HepG2 (cell line): ENCODE measurements at regions not wholly inside any gene's neighbourhood (a gene's known extent, or its start where the extent isn't known, plus 50 kb on each side); places are given as distances from the start of the nearest gene placed in this dataset.

Experiments
- ATAC-seq: fragments of 200-7000 bp; cut with Tn5 transposase; 3 replicates; pipeline ENCODE4 v1.9.1; 2020; ENCODE audit warnings: mild to moderate bottlenecking, moderate library complexity
- BruUV-seq: library from RNA; stranded (reverse); fragments of 400-500 nt; replicated peaks from 2 replicates; lab custom pipeline; 2021; lab: Mats Ljungman, UMichigan
- CTCF ChIA-PET: fragments of 300-600 bp; formaldehyde crosslinking; extraction: SDS; loops from one replicate; lab custom pipeline; 2021; ENCODE audit warnings: low total read pairs, inconsistent platforms, low intra/inter-chr PET ratio; lab: Yijun Ruan, JAX
- POLR2A ChIA-PET: fragments of 350-600 bp; sonication (Branson Sonifier 250); formaldehyde crosslinking; loops from one replicate; lab custom pipeline; 2020; ENCODE audit warnings: antibody characterized with exemption, inconsistent platforms; lab: Yijun Ruan, JAX
- DNase-seq: peaks from one replicate; pipeline ENCODE4 v3.0.0-alpha.2; 2015; ENCODE audit warnings: low spot score
- FAIRE-seq: peaks from 3 replicates; lab custom pipeline; 2011; peaks lifted over from hg19 to GRCh38; lab: Jason Lieb, UNC
- H2AFZ ChIP-seq: one replicate; pipeline ENCODE4 v1.6.1; 2011; ENCODE audit warnings: low read length, inconsistent platforms
- H3K27ac ChIP-seq: fragments of 300-600 bp; 3 replicates; pipeline ENCODE4 v1.8.0; 2011; ENCODE audit warnings: mixed run types, mild to moderate bottlenecking, mixed read lengths, low read length, inconsistent platforms; ENCODE audit not compliant: insufficient read depth; ENCODE audit errors: extremely low read length
- H3K27me3 ChIP-seq, 2 experiments: fragments of 200-600 bp in 1 of 2; 2 replicates in 1 of 2; 3 replicates in 1 of 2; pipeline versions ENCODE4 v1.6.0 to v1.8.0; 2011; ENCODE audit warnings: low read length in 2 of 2, mild to moderate bottlenecking in 2 of 2, moderate library complexity in 2 of 2, inconsistent platforms in 1 of 2; ENCODE audit not compliant: insufficient read depth in 2 of 2, control insufficient read depth in 1 of 2
- H3K36me3 ChIP-seq, 2 experiments: fragments of 200-600 bp in 1 of 2; replicated peaks in 1 of 2; 2 replicates in 1 of 2; 3 replicates in 1 of 2; pipeline versions ENCODE4 v1.5.1 to v1.8.0; 2011; ENCODE audit warnings: low read length in 2 of 2, inconsistent platforms in 1 of 2; ENCODE audit not compliant: insufficient read depth in 2 of 2, control insufficient read depth in 1 of 2
- H3K4me1 ChIP-seq: 2 replicates; pipeline ENCODE4 v1.5.1; 2012; ENCODE audit warnings: low read length, inconsistent platforms; ENCODE audit not compliant: insufficient read depth
- H3K4me2 ChIP-seq: 2 replicates; pipeline ENCODE4 v1.6.0; 2011; ENCODE audit warnings: low read depth, low read length, inconsistent platforms
- H3K4me3 ChIP-seq, 3 experiments: fragments of 200-600 bp in 1 of 3; sonication (generic), shearing (Covaris generic) in 1 of 3; replicated peaks in 1 of 3; 2 replicates each; pipeline ENCODE4 v1.5.1; 2011 to 2016; ENCODE audit warnings: low read length in 3 of 3, inconsistent platforms in 2 of 3, low read depth in 2 of 3, mild to moderate bottlenecking in 2 of 3, control low read depth in 1 of 3, mixed read lengths in 1 of 3; ENCODE audit not compliant: insufficient read depth in 1 of 3
- H3K79me2 ChIP-seq: one replicate; pipeline ENCODE4 v1.6.1; 2011; ENCODE audit warnings: low read length, inconsistent platforms; ENCODE audit not compliant: insufficient read depth
- H3K9ac ChIP-seq: 2 replicates; pipeline ENCODE4 v1.6.0; 2011; ENCODE audit warnings: mild to moderate bottlenecking, low read depth, low read length, inconsistent platforms; ENCODE audit not compliant: insufficient read depth
- H3K9me3 ChIP-seq: 2 replicates; pipeline ENCODE4 v1.5.1; 2012; ENCODE audit warnings: mild to moderate bottlenecking, low read length
- H4K20me1 ChIP-seq: 2 replicates; pipeline ENCODE4 v1.6.0; 2011; ENCODE audit warnings: inconsistent platforms, mild to moderate bottlenecking, low read length, moderate library complexity; ENCODE audit not compliant: insufficient read depth
- ARNT ChIP-seq: fragments of 450-650 bp; IDR thresholded peaks from 2 replicates; pipeline ENCODE4 v1.6.1; 2017
- ELF4 ChIP-seq: sonication (generic); formaldehyde crosslinking; IDR thresholded peaks from 2 replicates; pipeline ENCODE4 v1.5.0; 2020; ENCODE audit warnings: missing genetic modification reagents, mild to moderate bottlenecking, moderate library complexity, borderline replicate concordance
- FOXA3 ChIP-seq: IDR thresholded peaks from 2 replicates; pipeline ENCODE4 v1.6.1; 2016; ENCODE audit warnings: missing genetic modification reagents, missing compliant biosample characterization
- HOMEZ ChIP-seq: IDR thresholded peaks from 2 replicates; pipeline ENCODE4 v1.6.1; 2016; ENCODE audit warnings: low read depth
- MXI1 ChIP-seq: IDR thresholded peaks from 3 replicates; pipeline ENCODE4 v1.6.1; 2012; ENCODE audit warnings: low read depth, low read length, inconsistent platforms, borderline replicate concordance
- PBX2 ChIP-seq: IDR thresholded peaks from 2 replicates; pipeline ENCODE4 v1.6.1; 2016; ENCODE audit warnings: control low read depth
- SNAPC5 ChIP-seq: sonication (generic); formaldehyde crosslinking; IDR thresholded peaks from 2 replicates; pipeline ENCODE4 v1.8.1; 2023; ENCODE audit warnings: mild to moderate bottlenecking, missing genetic modification reagents, borderline replicate concordance
- TAF15 ChIP-seq: fragments of 200-400 bp; formaldehyde crosslinking; IDR thresholded peaks from one replicate; pipeline ENCODE4 v1.6.1; 2018; ENCODE audit warnings: mild to moderate bottlenecking, low read depth, low read length; ENCODE audit not compliant: poor library complexity, severe bottlenecking
- TFAP4 ChIP-seq: sonication (generic); IDR thresholded peaks from 2 replicates; pipeline ENCODE4 v1.6.1; 2016; ENCODE audit warnings: low read depth, borderline replicate concordance
- TMF1 ChIP-seq: sonication (generic); formaldehyde crosslinking; IDR thresholded peaks from 2 replicates; pipeline ENCODE4 v1.8.1; 2022; ENCODE audit warnings: low read depth, missing genetic modification reagents
- ZBTB34 ChIP-seq: sonication (generic); formaldehyde crosslinking; IDR thresholded peaks from 2 replicates; pipeline ENCODE4 v1.8.0; 2022; ENCODE audit warnings: mild to moderate bottlenecking, missing genetic modification reagents
- ZKSCAN8 ChIP-seq: IDR thresholded peaks from 2 replicates; pipeline ENCODE4 v1.6.1; 2016; ENCODE audit warnings: borderline replicate concordance, missing genetic modification reagents, missing compliant biosample characterization
- ZNF3 ChIP-seq: IDR thresholded peaks from 2 replicates; pipeline ENCODE4 v1.7.0; 2017; ENCODE audit warnings: inconsistent platforms
- ZNF546 ChIP-seq: sonication (generic); formaldehyde crosslinking; conservative IDR thresholded peaks from 2 replicates; pipeline ENCODE4 v1.8.1; 2023; ENCODE audit warnings: mild to moderate bottlenecking, missing genetic modification reagents
- ZNF576 ChIP-seq: sonication (generic); formaldehyde crosslinking; IDR thresholded peaks from 2 replicates; pipeline ENCODE4 v1.4.0; 2020; ENCODE audit warnings: mild to moderate bottlenecking, missing genetic modification reagents
- ZNF709 ChIP-seq: sonication (generic); formaldehyde crosslinking; IDR thresholded peaks from 2 replicates; pipeline ENCODE4 v1.5.0; 2020; ENCODE audit warnings: mild to moderate bottlenecking, missing genetic modification reagents
- in situ Hi-C: cut with HindIII; loops from 2 replicates; pipeline ENCODE4 v1.10.0; 2017; ENCODE audit warnings: low pct_unique_long_range_greater_than_20kb; ENCODE audit not compliant: extremely low pct_ligation_motif_present
- intact Hi-C: fragments of 100-400 bp; cut with micrococcal nuclease; formaldehyde crosslinking; loops from one replicate; pipeline ENCODE4 v1.10.0; 2022; ENCODE audit not compliant: unreplicated experiment
- TF ChIP-seq, protein P1 (sequence below): sonication (generic); formaldehyde crosslinking; IDR thresholded peaks from 2 replicates; pipeline ENCODE4 v1.5.0; 2020; ENCODE audit warnings: missing genetic modification reagents

GRCh38 chr1:157371221-157371620 is 181.1 kb downstream of the FCRL5 start:
- Histone ChIP-seq H3K4me3 (no peak overlapping the region), H3K4me1 (peaks cover 7% of the 10 kb centered on the region; the same call in 1 of the 2 replicates), H3K27me3 (no peaks in the 10 kb centered on the region), H3K36me3 (no peaks in the 10 kb centered on the region), H3K79me2 (no peaks in the 10 kb centered on the region), H3K9ac (no peak overlapping the region), H3K4me2 (no peak overlapping the region), H2AFZ (no peak overlapping the region), H4K20me1 (no peaks in the 10 kb centered on the region), H3K9me3 (no peaks in the 10 kb centered on the region), H3K27ac (no peak overlapping the region)
- FAIRE-seq (no peak), ATAC-seq (no peak), DNase-seq (no peak)
- ChIA-PET POLR2A (no interaction called here), CTCF (interaction anchor here (3.1 kb wide), 1 partner anchor 119 kb away, joined by 31 read pairs; no protein-coding TSS in a partner anchor)
- in situ Hi-C loops (loop anchor here (10.0 kb wide), 1 partner anchor 176 kb away; no protein-coding TSS in a partner anchor), intact Hi-C loops (loop anchor here (10.0 kb wide), 1 partner anchor 324 kb away; no protein-coding TSS in a partner anchor)
- BruUV-seq = no TSS peak
- TF ChIP-seq ZNF576 (CRISPR knock-in tag) (no peak), ZNF546 (CRISPR knock-in tag) (no peak), ZNF709 (CRISPR knock-in tag) (no peak), MXI1 (no peak), ARNT (no peak), HOMEZ (CRISPR knock-in tag) (no peak), ZNF3 (no peak), ZBTB34 (no peak), TFAP4 (no peak), TAF15 (no peak), PBX2 (no peak), ELF4 (no peak), FOXA3 (CRISPR knock-in tag) (no peak), SNAPC5 (CRISPR knock-in tag) (no peak), TMF1 (CRISPR knock-in tag) (no peak), ZKSCAN8 (CRISPR knock-in tag) (no peak)
- TF ChIP-seq, protein P1, sequence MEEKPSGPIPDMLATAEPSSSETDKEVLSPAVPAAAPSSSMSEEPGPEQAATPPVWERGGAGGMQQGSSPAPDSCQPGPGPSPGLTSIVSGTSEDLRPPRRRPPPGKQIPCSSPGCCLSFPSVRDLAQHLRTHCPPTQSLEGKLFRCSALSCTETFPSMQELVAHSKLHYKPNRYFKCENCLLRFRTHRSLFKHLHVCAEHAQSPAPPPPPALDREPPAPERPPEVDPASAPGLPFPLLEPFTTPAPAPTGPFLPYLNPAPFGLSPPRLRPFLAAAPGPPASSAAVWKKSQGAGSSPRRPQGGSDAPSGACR (CRISPR knock-in tag) = no peak
